Astrocyte (in vitro differentiated cells and primary cell): ENCODE measurements at regions not wholly inside any gene's neighbourhood (a gene's known extent, or its start where the extent isn't known, plus 50 kb on each side); places are given as distances from the start of the nearest gene placed in this dataset.

Experiments used
- EZH2 ChIP-seq: IDR thresholded peaks from 2 replicates; pipeline ENCODE4 v1.6.1; 2012; ENCODE audit warnings: mild to moderate bottlenecking, low read length, inconsistent platforms; ENCODE audit not compliant: insufficient read depth
- TF ChIP-seq, protein P1 (sequence below): IDR thresholded peaks from 2 replicates; pipeline ENCODE4 v1.5.1; 2011; ENCODE audit warnings: low read depth, mild to moderate bottlenecking, inconsistent platforms, low read length, moderate library complexity; ENCODE audit not compliant: insufficient read depth

DNA sequence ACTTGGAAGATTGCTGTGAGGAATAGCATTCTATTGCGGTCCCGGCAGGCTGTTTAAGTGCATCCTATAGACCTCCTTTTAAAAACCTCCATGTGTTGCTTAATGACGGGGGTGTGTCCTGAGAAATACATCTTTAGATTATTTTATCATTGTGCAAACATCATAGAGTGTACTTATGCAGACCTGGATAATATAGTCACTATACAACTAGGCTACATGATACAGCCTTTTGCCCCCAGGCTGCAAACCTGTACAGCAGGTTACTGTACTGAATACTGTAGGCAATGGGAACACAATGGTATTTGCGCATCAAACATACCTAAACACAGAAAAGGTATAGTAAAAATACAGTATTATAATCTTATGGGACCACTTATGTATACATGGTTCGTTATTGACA lies 175.6 kb downstream of the RNF144B start:
- TF ChIP-seq, protein P1, sequence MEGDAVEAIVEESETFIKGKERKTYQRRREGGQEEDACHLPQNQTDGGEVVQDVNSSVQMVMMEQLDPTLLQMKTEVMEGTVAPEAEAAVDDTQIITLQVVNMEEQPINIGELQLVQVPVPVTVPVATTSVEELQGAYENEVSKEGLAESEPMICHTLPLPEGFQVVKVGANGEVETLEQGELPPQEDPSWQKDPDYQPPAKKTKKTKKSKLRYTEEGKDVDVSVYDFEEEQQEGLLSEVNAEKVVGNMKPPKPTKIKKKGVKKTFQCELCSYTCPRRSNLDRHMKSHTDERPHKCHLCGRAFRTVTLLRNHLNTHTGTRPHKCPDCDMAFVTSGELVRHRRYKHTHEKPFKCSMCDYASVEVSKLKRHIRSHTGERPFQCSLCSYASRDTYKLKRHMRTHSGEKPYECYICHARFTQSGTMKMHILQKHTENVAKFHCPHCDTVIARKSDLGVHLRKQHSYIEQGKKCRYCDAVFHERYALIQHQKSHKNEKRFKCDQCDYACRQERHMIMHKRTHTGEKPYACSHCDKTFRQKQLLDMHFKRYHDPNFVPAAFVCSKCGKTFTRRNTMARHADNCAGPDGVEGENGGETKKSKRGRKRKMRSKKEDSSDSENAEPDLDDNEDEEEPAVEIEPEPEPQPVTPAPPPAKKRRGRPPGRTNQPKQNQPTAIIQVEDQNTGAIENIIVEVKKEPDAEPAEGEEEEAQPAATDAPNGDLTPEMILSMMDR, result no peak
- TF ChIP-seq EZH2, result no peak
